A673 (cell line): ENCODE measurements at regions not wholly inside any gene's neighbourhood (a gene's known extent, or its start where the extent isn't known, plus 50 kb on each side); places are given as distances from the start of the nearest gene placed in this dataset.

ENCODE experiments used
- BruUV-seq: library from RNA; stranded (reverse); fragments of 400-500 nt; replicated peaks from 2 replicates; lab custom pipeline; 2021; lab: Mats Ljungman, UMichigan
- CTCF ChIA-PET: fragments of 300-600 bp; sonication (Branson Sonifier 250); formaldehyde crosslinking; loops from one replicate; lab custom pipeline; 2022; ENCODE audit warnings: antibody characterized with exemption; lab: Charles Lee
- POLR2A ChIA-PET: fragments of 300-600 bp; sonication (Branson Sonifier 250); formaldehyde crosslinking; loops from one replicate; lab custom pipeline; 2022; ENCODE audit warnings: antibody characterized with exemption; ENCODE audit not compliant: low non-redundant PET; lab: Charles Lee
- DNase-seq: peaks from one replicate; pipeline ENCODE4 v3.0.0-alpha.2; 2015; ENCODE audit warnings: low spot score
- H3K27ac ChIP-seq: fragments of 200-600 bp; sonication (generic); 2 replicates; pipeline ENCODE4 v1.5.1; 2016; ENCODE audit warnings: mixed run types, low read depth, mild to moderate bottlenecking, mixed read lengths, antibody characterized with exemption, low read length; ENCODE audit not compliant: poor library complexity, severe bottlenecking
- H3K27me3 ChIP-seq: fragments of 200-600 bp; sonication (generic); replicated peaks from 2 replicates; pipeline ENCODE4 v1.6.1; 2017; ENCODE audit warnings: mixed run types, low read depth, mild to moderate bottlenecking, mixed read lengths, antibody characterized with exemption, low read length; ENCODE audit not compliant: insufficient read depth, poor library complexity
- H3K36me3 ChIP-seq: fragments of 200-600 bp; sonication (generic); 2 replicates; pipeline ENCODE4 v1.6.1; 2016; ENCODE audit warnings: mixed run types, mild to moderate bottlenecking, mixed read lengths, antibody characterized with exemption, low read length; ENCODE audit not compliant: insufficient read depth, poor library complexity, severe bottlenecking
- H3K4me1 ChIP-seq: fragments of 200-600 bp; sonication (generic); 2 replicates; pipeline ENCODE4 v1.6.1; 2017; ENCODE audit warnings: mixed run types, mild to moderate bottlenecking, mixed read lengths, antibody characterized with exemption, low read length; ENCODE audit not compliant: insufficient read depth, poor library complexity, severe bottlenecking
- H3K4me3 ChIP-seq: fragments of 200-600 bp; sonication (generic); 2 replicates; pipeline ENCODE4 v1.5.1; 2016; ENCODE audit warnings: low read depth, mixed run types, mild to moderate bottlenecking, mixed read lengths, low read length; ENCODE audit not compliant: poor library complexity, severe bottlenecking
- H3K9me3 ChIP-seq: fragments of 200-600 bp; sonication (generic); 2 replicates; pipeline ENCODE4 v1.6.1; 2016; ENCODE audit warnings: mixed run types, low read depth, mild to moderate bottlenecking, mixed read lengths, antibody characterized with exemption, low read length; ENCODE audit not compliant: poor library complexity, severe bottlenecking
- EZH2 ChIP-seq: fragments of 200-600 bp; sonication (generic); IDR thresholded peaks from 2 replicates; pipeline ENCODE4 v1.6.1; 2017; ENCODE audit warnings: borderline replicate concordance, low read depth, mild to moderate bottlenecking, mixed read lengths, antibody characterized with exemption, low read length; ENCODE audit not compliant: poor library complexity, severe bottlenecking
- intact Hi-C: fragments of 100-400 bp; cut with micrococcal nuclease; formaldehyde crosslinking; loops from one replicate; pipeline ENCODE4 v1.10.0; 2022; ENCODE audit not compliant: unreplicated experiment
- TF ChIP-seq, protein P1 (sequence below): fragments of 300-800, 200-600 bp; sonication (generic); conservative IDR thresholded peaks from 2 replicates; pipeline ENCODE4 v1.5.1; 2017; ENCODE audit warnings: low read depth, mild to moderate bottlenecking, antibody characterized with exemption, low read length, moderate library complexity, mixed read lengths

DNA sequence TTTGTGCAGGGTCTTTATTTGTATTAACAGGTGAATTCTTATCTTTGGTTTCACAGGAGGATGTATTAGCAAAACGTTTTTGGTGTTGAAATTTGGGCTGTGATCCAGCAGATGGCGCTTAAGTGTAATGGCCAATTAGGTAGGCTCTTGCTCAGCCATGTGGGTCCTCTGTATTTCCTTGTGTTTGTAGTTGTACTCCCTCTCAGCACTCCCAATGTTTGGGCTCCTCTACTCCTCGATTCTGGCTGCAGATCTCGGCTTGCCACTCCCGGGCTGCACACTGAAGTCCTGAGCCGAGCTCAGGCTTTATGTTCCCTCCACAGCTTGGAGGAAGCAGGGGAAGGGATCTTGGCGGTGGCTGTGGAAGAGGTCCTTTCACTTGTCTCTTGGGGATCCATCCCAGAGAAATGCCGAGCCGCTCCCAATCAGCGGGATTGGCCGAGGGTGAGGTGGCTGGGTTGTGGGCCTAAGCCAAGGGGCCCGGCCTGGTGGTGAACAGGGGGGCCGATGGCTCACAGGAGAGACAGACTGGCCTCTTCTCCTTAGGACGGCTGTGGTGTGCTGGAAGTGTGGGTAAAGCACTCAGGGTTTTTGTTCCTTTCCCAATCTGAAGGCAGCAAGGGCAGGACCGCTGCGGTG lies 133.7 kb downstream of the AEBP2 start:
- Histone ChIP-seq H3K9me3 (no peaks in the 10 kb centered on the region), H3K36me3 (no peaks in the 10 kb centered on the region), H3K27ac (peak overlapping the region; percentile 76), H3K4me1 (peaks cover 55% of the 10 kb centered on the region), H3K4me3 (no peak overlapping the region), H3K27me3 (no peaks in the 10 kb centered on the region)
- TF ChIP-seq EZH2: no peak
- TF ChIP-seq, protein P1, sequence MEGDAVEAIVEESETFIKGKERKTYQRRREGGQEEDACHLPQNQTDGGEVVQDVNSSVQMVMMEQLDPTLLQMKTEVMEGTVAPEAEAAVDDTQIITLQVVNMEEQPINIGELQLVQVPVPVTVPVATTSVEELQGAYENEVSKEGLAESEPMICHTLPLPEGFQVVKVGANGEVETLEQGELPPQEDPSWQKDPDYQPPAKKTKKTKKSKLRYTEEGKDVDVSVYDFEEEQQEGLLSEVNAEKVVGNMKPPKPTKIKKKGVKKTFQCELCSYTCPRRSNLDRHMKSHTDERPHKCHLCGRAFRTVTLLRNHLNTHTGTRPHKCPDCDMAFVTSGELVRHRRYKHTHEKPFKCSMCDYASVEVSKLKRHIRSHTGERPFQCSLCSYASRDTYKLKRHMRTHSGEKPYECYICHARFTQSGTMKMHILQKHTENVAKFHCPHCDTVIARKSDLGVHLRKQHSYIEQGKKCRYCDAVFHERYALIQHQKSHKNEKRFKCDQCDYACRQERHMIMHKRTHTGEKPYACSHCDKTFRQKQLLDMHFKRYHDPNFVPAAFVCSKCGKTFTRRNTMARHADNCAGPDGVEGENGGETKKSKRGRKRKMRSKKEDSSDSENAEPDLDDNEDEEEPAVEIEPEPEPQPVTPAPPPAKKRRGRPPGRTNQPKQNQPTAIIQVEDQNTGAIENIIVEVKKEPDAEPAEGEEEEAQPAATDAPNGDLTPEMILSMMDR: peak; percentile 80
- ChIA-PET CTCF (no interaction called here), POLR2A (no interaction called here)
- intact Hi-C loops: loop anchor here (10.0 kb wide), 2 partner anchors 142 to 802 kb away; no protein-coding TSS in a partner anchor
- peak; percentile 83 for DNase-seq
- no TSS peak for BruUV-seq

GRCh38 chr12:19573866-19574265 lies 134.6 kb downstream of the AEBP2 start:
- TF ChIP-seq, protein P1: no peak
- no peak for TF ChIP-seq EZH2
- POLR2A ChIA-PET: no interaction called here
- DNase-seq: no peak
- Histone ChIP-seq H3K4me1 (peaks cover 55% of the 10 kb centered on the region), H3K27ac (peak overlapping the region; percentile 76), H3K9me3 (no peaks in the 10 kb centered on the region), H3K4me3 (no peak overlapping the region), H3K27me3 (no peaks in the 10 kb centered on the region), H3K36me3 (no peaks in the 10 kb centered on the region)
- intact Hi-C loops: loop anchor here (10.0 kb wide), 2 partner anchors 141 to 801 kb away; no protein-coding TSS in a partner anchor
- CTCF ChIA-PET: no interaction called here
- no TSS peak for BruUV-seq

DNA sequence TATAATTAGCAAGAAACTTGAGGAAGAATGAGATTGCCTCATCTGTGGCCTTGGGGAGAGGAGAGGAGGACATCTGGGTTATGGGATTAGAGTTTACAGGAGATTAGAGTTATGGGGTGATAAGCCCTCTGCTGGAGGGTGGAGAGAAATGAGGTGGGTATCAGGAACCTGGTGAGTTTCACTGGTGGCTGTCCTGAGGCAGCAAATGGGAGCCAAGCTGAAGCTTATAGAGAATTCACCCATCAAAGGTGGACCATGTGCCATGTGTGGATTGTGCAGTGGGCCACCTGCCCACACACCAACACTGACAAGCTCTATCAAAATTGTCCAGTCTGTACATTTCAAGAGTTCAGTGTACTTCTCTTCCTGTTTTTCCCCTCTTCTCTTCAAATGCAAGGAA lies 135.3 kb downstream of the AEBP2 start:
- no peaks in the 10 kb centered on the region for H3K36me3 ChIP-seq
- POLR2A ChIA-PET: no interaction called here
- no peak overlapping the region for H3K4me3 ChIP-seq
- CTCF ChIA-PET: interaction anchor here (0.6 kb wide), 3 partner anchors 56 to 1337 kb away, joined by 3 to 4 read pairs (median 3); no protein-coding TSS in a partner anchor
- TF ChIP-seq EZH2: no peak
- TF ChIP-seq, protein P1: peak; percentile 44
- no TSS peak for BruUV-seq
- DNase-seq: peak; percentile 42
- H3K27ac ChIP-seq: peak overlapping the region; percentile 76
- no peaks in the 10 kb centered on the region for H3K27me3 ChIP-seq
- intact Hi-C loops: loop anchor here (10.0 kb wide), 2 partner anchors 140 to 800 kb away; no protein-coding TSS in a partner anchor
- peaks cover 55% of the 10 kb centered on the region for H3K4me1 ChIP-seq
- H3K9me3 ChIP-seq: no peaks in the 10 kb centered on the region
